HG03280 (cell line): ENCODE measurements at regions not wholly inside any gene's neighbourhood (a gene's known extent, or its start where the extent isn't known, plus 50 kb on each side); places are given as distances from the start of the nearest gene placed in this dataset.

Experiments used
- ATAC-seq: cut with Tn5 transposase; IDR thresholded peaks from one replicate; pipeline ENCODE4 v1.9.1; 2021; ENCODE audit warnings: mild to moderate bottlenecking, moderate library complexity; ENCODE audit not compliant: unreplicated experiment

DNA sequence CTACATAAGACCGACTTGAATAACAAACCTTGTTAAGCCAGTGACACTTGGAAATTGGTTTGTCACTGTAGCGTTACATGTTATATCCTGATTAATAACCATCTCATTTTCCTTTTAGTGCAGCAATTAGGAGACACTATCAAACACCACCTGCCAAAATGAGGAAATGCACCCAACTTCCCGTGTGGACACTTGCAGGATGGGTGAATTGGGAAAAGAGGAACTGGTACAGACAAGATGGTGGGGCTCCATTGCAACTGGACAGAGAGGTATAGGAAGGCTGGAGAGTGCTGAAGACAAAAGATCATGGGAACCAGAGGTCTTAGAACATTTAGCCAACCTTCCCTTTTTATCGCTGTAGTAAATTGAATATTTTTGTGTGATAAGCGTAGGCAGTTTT is 816.3 kb upstream of the HS6ST1 start:
- no peak for ATAC-seq

DNA sequence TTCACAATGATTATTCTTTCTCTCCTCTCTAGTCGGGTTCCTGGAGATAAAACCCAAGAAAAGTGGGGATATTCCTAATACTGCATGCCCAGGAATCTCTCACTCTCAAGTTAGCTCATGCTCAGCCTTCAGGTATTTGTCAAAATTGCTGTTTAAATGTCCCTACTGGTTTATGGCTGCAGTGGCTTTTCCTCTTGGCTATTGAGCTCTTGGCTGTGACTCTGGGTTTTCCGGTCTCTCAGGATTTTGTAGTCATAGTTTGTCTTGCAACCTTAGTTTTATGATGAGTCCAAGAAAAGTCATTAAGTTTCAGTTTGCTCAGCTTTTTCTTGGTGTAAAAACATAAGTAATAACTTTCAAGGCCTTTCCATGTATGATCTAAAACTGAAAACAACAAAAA is 820.7 kb upstream of the HS6ST1 start:
- ATAC-seq, result no peak

GRCh38 chr2:129142465-129142864 is 823.8 kb upstream of the HS6ST1 start:
- no peak for ATAC-seq

DNA sequence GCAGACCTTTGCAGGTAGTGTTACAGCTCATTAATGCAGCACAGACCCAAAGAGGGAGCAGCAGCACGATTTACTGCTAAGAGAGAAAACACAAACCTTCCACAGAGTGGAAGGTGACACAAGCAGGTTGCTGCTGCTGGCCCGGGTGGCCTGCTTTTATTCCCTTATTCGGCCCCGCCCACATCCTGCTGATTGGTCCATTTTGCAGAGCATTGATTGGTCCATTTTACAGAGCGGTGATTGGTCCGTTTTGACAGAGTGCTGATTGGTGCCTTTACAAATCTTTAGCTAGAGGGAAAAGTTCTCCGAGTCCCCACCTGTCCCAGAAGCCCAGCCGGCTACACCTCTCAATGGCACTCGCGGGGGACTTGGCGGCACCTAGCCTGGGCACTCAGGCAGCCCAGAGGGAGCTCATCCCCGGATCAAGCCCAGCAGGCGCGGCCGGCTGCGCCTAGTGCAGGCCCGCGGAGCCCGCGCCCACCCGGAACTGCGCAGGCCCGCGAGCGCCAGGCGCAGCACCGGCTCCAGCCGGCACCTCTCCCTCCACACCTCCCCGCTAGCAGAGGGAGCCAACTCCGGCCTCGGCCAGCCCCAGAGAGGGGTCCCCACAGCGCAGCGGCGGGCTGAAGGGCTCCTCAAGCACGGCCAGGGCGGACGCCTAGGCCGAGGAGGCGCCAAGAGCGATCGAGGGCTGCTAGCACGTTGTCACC is 825.6 kb upstream of the HS6ST1 start:
- ATAC-seq, result no peak

- ATAC-seq, result no peak
Observed at GRCh38 chr2:129152514-129152913, 827.0 kb upstream of the RAB6C start.

DNA sequence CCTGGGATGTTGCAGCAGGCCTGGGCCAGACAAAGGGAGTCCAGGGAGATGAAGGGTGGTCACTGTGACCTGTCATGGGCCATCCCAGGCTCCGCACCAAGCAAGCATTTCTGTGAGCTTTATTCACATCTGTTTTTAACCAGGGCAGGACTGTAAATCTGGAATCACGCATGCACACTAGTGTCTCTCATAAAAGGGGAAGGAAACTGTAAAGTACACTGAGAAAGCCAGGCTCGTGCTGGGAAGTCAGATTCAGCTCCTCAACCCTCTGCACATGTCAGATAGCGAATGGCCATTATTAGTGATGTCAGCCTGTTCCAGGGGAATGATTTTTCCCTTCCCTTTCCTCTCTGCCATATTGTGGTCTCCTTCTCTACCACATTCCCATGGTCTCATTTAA is 818.6 kb upstream of the RAB6C start:
- no peak for ATAC-seq

DNA sequence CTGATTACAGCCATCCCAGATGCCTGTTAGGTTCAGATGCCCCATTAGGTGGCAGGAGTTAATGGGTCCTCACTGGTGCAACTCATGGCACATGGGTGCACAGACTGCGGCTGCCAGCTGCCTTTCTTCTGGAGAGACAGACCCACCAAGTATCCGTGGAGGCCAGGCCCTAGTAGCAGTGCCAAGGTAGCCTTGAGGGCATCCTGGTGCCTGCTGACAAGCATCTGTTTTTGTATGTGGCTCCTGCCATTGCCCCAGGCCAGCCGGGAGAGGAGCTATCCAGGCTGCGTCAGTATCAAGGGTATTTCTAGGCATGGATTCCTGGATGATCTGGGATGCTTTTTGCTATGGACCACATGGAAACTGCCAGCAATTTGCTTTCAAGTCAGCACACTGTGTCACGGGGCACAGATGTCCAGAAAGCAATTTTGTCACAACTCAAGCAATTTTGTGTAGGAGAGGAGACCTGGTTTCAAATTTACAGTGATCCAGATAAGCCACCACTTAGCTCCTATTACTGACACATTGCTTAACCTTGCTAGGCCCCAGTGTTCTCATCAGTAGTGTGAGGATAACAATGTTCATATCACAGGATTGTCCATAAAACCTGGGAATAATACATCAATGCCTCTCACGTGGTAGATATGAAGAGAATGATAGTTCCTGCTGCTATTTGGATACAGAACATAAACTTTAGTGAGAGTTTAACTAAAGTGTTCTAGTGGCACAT is 815.1 kb upstream of the RAB6C start:
- no peak for ATAC-seq

GRCh38 chr2:129165006-129165405 is 814.5 kb upstream of the RAB6C start:
- no peak for ATAC-seq

DNA sequence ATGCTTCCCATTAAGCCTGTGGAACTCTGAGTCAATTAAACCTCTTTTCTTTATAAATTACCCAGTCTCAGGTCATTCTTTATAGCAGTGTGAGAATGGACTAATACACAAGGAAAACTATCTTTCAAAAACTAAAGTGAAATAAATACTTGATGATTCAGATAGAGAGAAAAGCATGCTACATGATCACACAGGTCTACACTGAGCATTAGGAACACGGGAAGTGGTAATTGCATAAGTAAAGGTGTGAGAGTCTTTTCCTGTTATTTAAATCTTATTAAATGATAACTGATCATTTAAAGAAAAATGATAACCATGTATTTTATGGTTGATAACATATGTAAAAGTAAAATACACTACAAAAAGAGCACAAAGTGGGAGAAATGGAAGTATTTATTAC is 812.0 kb upstream of the RAB6C start:
- no peak for ATAC-seq

DNA sequence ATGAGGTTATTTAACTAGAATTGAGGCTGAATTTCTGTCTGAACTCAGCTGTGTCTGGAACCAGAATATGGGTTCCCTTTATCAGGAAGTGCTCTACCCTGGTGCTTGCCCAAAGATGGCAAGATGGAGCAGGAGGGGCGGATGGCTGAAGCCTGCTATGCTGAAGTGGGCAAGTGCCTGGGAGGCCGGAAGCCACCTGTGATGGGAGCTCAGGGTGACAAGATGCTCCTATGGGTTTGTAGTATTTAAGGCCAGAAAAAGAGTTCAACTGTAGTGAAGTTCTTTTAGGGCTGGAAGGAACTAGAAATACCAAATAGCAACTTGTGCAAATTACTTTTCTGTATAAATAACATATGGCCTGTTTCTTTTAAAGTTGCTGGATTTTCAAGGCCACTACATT is 808.9 kb upstream of the RAB6C start:
- no peak for ATAC-seq

- ATAC-seq, result no peak
Observed at GRCh38 chr2:129174143-129174542, 805.3 kb upstream of the RAB6C start.

DNA sequence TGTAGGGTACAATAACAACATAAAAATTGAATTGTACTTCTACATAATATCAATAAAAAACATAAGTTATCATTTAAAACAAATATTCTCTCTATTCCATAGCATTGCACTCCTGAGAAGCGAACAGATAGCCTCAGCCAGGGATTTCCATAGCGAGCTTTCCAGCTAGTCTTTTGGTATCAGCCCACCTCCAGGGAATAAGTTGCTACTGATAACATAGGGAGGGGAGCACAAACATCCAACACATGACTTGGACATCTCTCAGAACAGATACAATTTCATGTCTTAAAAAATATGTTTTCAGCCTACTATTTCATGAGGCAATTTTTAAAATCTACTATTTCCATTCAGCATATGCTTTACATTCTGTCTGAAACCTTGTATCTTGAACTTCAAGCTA is 804.4 kb upstream of the RAB6C start:
- ATAC-seq, result no peak

DNA sequence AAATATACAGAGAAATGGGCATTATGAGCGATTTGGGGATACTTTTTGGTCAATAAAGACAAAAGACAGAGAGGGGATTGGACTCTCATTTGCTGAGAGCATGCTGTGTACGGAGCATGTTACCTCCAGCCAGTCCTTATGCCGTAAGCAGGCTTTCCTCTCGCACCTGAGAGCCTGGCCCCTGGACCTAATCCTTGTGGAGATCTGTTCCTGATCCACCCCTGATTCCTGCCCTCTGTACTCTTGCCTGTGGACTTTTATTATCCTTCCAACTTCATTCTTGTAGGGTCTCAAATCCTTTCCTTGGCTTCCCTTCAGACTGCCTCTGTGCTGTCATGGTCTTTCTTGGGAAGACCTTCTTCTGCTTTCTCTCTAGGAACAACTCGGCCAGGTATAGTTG is 803.1 kb upstream of the RAB6C start:
- ATAC-seq, result no peak

DNA sequence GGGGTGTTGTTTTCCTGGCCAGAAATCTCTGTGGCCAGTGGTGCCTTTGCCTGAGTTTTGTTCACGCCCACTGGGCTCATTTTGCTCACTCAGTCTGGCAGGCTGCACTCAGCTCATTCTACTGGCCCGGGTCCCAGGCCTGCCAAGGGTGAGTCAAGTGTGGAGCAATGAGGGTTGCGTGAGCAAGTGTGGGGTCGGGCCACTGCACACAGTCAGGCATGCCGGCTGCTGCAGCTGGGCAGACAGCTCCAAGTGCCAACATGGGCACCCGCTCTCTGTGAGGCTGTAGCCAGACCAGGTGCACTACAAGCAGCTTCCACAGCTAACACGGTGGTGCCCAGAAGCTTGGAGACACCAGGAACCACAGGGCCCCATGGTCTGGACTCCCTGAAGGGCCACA is 801.1 kb upstream of the RAB6C start:
- no peak for ATAC-seq

DNA sequence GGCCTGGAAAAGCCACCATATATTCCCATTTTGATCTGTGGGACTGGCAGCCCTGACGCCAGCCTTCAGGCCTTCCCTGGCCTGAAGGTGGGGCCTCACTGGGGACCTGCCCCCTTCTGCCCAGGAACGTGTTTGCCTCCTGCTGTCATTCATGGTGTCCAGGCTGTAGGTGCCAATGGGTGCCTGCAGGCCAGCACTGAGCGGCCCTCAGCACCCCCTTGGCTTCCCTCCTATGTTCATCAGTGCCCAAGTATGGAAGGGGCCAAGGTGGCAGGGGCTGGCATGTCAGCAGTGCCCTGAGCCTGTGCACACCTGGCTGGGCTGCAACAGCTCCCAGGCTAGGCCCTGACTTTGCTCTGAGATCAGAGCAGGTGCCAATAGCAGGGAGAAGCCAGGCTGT is 800.3 kb upstream of the RAB6C start:
- ATAC-seq, result no peak

- no peak for ATAC-seq
Observed at GRCh38 chr2:129180124-129180716, 799.2 kb upstream of the RAB6C start.

GRCh38 chr2:129181433-129181832 is 798.0 kb upstream of the RAB6C start:
- no peak for ATAC-seq

DNA sequence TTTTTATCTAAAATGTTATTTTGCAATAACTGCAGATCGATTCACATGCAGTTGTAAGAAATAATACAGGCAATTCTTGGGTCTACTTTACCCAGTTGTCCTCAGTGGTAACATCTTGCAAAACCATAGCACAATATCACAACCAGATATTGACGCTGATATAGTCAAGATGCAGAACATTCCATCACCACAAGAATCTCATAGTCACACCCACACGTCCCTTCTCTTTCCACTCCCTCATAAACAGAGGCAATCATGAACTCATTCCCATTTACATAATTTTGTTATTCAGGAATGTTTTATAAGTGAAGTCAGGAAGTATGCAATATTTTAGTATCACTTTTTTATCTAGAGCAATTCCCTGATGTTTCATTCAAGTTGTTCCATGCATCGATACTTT is 797.5 kb upstream of the RAB6C start:
- no peak for ATAC-seq

DNA sequence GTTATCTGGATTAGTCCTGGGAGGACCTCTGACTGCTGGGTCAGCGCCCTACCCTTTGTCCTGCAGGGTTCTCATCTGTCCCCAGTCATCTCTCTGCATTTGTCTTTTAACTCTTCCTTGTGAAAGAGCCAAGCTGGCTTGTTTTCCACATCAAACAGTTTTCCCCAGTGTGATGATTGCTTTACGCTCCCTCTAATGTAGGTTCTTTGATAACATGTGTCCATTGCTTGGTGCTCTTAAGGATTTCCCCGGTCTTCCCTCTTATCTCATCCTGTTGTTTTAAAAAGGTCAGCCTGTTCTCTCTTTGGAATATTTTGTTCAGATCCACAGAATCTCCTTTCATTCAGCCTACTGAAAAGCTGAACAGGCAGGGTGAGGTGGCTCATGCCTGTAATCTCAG is 792.1 kb upstream of the RAB6C start:
- no peak for ATAC-seq

DNA sequence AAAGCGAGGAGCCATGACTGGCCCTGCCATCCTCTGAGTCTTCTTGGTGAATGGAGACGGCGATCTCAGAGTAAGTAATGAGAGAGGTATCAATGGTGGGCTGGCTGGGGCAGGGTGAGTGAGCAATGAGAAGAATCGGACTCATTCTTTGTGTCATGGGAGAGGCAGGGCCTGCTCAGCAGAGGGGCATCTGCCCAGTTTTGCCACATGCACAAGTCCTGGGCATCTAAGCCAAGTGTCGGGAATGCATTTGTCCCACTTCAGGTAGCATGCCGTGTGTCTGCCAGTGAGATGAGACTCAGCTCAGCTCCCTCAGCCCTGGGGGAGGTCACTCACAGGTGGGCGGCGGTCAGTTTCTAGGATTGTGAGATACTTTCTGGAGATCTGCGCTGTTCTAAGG is 791.0 kb upstream of the RAB6C start:
- ATAC-seq, result no peak

DNA sequence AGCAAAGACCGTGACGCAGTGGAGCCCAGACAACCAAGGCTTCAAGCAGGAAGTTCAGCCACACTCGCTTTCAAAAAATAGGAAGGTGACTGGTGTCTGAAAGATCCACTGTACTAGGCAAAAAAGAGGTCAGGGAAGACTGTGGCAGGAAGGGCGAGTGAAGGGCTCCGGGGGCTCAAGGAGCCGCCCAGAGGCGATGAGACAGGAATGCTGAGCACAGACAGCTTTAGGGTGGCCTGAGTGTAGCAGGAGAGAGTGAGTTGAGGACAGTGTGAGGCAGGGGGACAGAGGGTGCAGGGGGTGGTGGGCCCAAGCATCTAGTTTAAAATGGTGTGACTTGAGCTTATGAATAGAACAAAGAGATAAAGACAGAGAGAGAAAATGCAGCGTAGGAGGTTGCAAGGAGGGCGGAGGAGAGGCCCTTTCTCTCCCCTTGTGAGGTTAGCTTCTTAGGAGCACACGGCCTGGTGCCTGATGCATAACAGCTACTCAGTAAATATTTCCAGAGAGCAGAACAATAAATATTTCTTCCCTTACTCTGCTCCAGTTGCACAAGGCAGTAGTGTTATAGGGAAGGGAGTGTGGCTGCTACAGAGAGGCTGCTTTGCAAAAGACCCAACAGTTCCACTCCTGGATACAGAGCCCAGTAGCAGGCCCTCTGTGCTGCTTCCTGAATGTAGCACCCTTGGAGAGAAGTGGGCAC is 789.7 kb upstream of the RAB6C start:
- ATAC-seq, result no peak

GRCh38 chr2:129190494-129190893 is 789.0 kb upstream of the RAB6C start:
- ATAC-seq, result no peak
